Adipocyte (in vitro differentiated cells): ENCODE measurements at regions not wholly inside any gene's neighbourhood (a gene's known extent, or its start where the extent isn't known, plus 50 kb on each side); places are given as distances from the start of the nearest gene placed in this dataset.

Source experiments
- DNase-seq: peaks from one replicate; pipeline ENCODE4 v3.0.0-alpha.2; 2015; ENCODE audit warnings: low read depth
- H3K27me3 ChIP-seq: replicated peaks from 2 replicates; pipeline ENCODE4 v1.7.0; 2013; ENCODE audit warnings: mild to moderate bottlenecking, low read length, moderate library complexity; ENCODE audit not compliant: control insufficient read depth, insufficient read depth
- H3K36me3 ChIP-seq: 2 replicates; pipeline ENCODE4 v1.7.0; 2013; ENCODE audit warnings: low read length, mild to moderate bottlenecking, moderate library complexity; ENCODE audit not compliant: control insufficient read depth, insufficient read depth, severe bottlenecking
- H3K4me1 ChIP-seq: 2 replicates; pipeline ENCODE4 v1.7.0; 2013; ENCODE audit warnings: mild to moderate bottlenecking, low read length, moderate library complexity; ENCODE audit not compliant: control insufficient read depth, insufficient read depth
- H3K4me3 ChIP-seq: 2 replicates; pipeline ENCODE4 v1.7.0; 2013; ENCODE audit warnings: mild to moderate bottlenecking, low read length, moderate library complexity
- H3K9ac ChIP-seq: 2 replicates; pipeline ENCODE4 v1.7.0; 2013; ENCODE audit warnings: mild to moderate bottlenecking, low read length, moderate library complexity
- H3K9me3 ChIP-seq: 2 replicates; pipeline ENCODE4 v1.7.0; 2013; ENCODE audit warnings: mild to moderate bottlenecking, low read length, moderate library complexity; ENCODE audit not compliant: control insufficient read depth

DNA sequence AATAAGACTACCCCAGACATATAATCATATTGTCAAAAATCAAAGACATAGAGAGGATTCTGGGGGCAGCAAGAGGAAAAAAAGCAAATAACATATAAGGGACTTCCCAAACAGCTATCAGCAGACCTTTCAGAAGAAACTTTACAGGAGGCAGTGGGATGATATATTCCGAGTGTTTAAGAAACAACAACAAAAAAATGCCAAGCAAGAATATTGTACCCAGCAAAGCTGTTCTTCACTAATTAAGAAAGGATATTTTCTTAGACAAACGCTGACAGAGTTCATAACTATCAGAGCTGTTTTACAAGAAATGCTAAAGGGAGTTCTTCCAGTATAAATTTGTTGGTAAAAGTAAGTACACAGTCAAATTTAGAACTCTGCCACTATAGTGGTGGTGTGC is 243.3 kb upstream of the AFDN start:
- Histone ChIP-seq H3K36me3 (no peaks in the 10 kb centered on the region), H3K4me1 (no peaks in the 10 kb centered on the region), H3K9me3 (peaks cover 38% of the 10 kb centered on the region), H3K4me3 (no peak overlapping the region), H3K27me3 (no peaks in the 10 kb centered on the region), H3K9ac (no peak overlapping the region)
- no peak for DNase-seq

DNA sequence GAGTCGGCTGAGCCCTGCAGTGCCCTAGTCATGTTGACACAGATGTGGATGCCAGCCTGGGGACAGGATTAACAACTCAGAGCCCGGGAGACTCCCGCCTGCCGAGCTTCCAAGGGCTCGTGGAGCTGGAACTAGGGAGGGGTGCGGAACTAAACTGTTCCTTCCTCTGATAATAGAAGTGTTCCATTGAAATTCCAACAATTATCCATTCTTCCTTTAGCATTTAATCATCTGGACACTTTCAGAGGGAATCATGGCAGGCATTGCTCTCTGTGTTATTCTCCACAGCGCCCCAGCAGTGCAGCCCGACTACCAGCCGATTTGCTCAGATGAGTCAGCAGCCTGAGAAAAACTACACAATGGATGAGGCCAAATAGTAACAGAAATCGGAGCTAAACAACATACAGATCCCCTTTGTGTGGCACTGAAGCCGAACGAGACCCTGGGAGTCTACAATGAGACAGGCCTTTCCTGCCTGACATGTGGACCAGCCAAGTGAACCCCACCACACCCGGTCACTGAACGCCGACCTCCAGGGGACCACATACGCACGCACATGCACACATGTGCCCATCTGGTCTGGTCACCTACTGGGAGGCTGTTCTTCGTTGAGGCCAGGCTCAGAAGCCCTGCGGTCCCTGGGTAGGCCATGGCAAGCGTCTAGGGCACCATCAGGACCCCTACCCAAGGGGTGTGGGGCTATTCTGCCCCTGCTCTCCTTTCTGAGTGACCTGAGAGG is 238.4 kb upstream of the AFDN start:
- no peak overlapping the region for H3K9ac ChIP-seq
- no peak for DNase-seq
- no peaks in the 10 kb centered on the region for H3K36me3 ChIP-seq

DNA sequence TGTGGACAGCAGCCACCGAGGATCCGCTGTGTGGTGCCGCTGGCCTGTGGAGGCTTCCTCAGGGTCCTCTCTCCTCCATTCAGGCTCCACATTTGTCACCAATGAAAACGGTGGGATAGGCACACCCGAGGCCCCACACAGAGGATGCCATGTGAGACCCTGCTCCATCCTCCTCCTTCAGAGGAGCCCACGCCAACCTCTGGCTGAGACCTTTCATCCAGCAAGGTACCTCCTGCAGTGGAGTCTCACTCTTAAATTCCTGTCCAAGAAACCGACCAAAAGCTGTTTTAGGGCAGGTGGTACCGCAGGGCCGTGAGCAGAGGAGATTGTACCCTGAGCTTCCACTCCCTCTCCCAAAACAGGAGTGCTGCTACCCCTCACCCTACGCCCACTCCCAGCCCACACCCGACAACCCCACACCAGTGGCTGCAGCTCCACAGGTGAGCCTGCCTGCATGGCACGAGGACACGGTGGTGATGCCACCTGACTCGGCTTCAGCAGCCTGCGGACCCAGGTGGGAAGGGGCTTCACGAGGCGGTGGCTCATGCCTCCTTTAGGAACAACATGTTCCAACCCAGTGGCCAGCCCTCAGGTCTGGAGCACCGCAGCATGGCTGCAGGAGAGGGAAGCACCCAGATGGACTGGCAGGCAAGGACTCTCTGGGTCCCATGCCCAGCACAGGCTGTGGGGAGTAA is 237.6 kb upstream of the AFDN start:
- DNase-seq, result no peak
- H3K9ac ChIP-seq, result no peak overlapping the region
- no peaks in the 10 kb centered on the region for H3K27me3 ChIP-seq
- no peak overlapping the region for H3K4me3 ChIP-seq
- peaks cover 23% of the 10 kb centered on the region for H3K9me3 ChIP-seq
- H3K36me3 ChIP-seq, result no peaks in the 10 kb centered on the region
- H3K4me1 ChIP-seq, result no peaks in the 10 kb centered on the region

More for the DNA sequence above, 238.4 kb upstream of the AFDN start:
- Histone ChIP-seq H3K4me1 (no peaks in the 10 kb centered on the region), H3K27me3 (no peaks in the 10 kb centered on the region), H3K9me3 (peaks cover 28% of the 10 kb centered on the region), H3K4me3 (no peak overlapping the region)

DNA sequence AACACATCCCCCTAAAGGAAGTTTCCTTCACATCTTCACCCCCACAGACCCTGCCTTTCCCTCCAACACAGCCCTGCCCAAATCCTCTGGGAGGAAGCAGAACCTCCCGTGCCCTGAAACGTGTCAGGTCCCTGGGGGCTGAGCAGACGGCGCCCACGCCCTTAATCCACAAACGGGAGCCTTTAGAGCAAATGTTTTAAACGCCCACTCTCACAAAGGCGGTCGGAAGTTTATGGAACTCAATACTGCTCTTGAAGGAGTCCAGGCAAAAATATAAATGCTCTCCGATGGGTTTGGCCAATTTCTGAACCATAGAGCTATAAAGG is 237.1 kb upstream of the AFDN start:
- Histone ChIP-seq H3K4me3 (no peak overlapping the region), H3K36me3 (no peaks in the 10 kb centered on the region), H3K4me1 (no peaks in the 10 kb centered on the region), H3K9ac (no peak overlapping the region), H3K27me3 (no peaks in the 10 kb centered on the region), H3K9me3 (peaks cover 20% of the 10 kb centered on the region)
- DNase-seq, result no peak

DNA sequence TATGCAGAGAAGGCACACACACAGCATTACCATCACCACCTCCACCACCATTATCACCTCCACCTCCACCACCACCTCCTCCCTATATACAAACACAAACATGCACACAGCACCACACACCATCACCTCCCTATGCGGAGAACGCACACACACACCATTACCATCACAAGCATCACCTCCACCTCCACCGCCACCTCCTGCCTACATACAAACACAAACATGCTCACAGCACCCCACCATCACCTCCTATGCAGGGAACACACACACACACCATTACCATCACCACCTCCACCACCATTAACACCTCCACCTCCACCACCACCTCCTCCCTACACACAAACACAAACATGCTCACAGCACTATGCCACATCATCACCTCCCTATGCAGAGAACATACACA is 236.5 kb upstream of the AFDN start:
- no peaks in the 10 kb centered on the region for H3K4me1 ChIP-seq
- no peaks in the 10 kb centered on the region for H3K36me3 ChIP-seq
- no peak overlapping the region for H3K4me3 ChIP-seq
- DNase-seq, result no peak
- no peaks in the 10 kb centered on the region for H3K27me3 ChIP-seq
- no peak overlapping the region for H3K9ac ChIP-seq
- peaks cover 15% of the 10 kb centered on the region for H3K9me3 ChIP-seq
